ENCODE measurements at regions not wholly inside any gene's neighbourhood (a gene's known extent, or its start where the extent isn't known, plus 50 kb on each side); places are given as distances from the start of the nearest gene placed in this dataset.

GRCh38 chr1:188314557-188315137, 1485.9 kb downstream of the PLA2G4A start:
- DNase-seq (ENCODE audit: low read depth), result no peak

- DNase-seq (ENCODE audit: low read depth), result no peak
Measured at GRCh38 chr1:188317894-188318293, 1489.1 kb downstream of the PLA2G4A start.

GRCh38 chr1:188325211-188325610, 1496.5 kb downstream of the PLA2G4A start:
- no peak for DNase-seq (ENCODE audit: low read depth)

GRCh38 chr1:188343914-188344313, 1515.2 kb downstream of the PLA2G4A start:
- DNase-seq (ENCODE audit: low read depth), result no peak

- DNase-seq (ENCODE audit: low read depth), result no peak
Measured at GRCh38 chr1:188350104-188350503, 1521.4 kb downstream of the PLA2G4A start.

GRCh38 chr1:188355082-188355481, 1526.3 kb downstream of the PLA2G4A start:
- DNase-seq (ENCODE audit: low read depth), result no peak

- DNase-seq (ENCODE audit: low read depth), result no peak
Measured at GRCh38 chr1:188355847-188356246, 1527.1 kb downstream of the PLA2G4A start.

- DNase-seq (ENCODE audit: low read depth), result no peak
Measured at GRCh38 chr1:188359315-188359714, 1530.6 kb downstream of the PLA2G4A start.

- DNase-seq (ENCODE audit: low read depth), result no peak
Measured at GRCh38 chr1:188363943-188364342, 1535.2 kb downstream of the PLA2G4A start.

- no peak for DNase-seq (ENCODE audit: low read depth)
Measured at GRCh38 chr1:188364927-188365449, 1536.2 kb downstream of the PLA2G4A start.

GRCh38 chr1:188365874-188366273, 1537.1 kb downstream of the PLA2G4A start:
- no peak for DNase-seq (ENCODE audit: low read depth)

- DNase-seq (ENCODE audit: low read depth), result no peak
Measured at GRCh38 chr1:188367661-188368060, 1538.9 kb downstream of the PLA2G4A start.

GRCh38 chr1:188371295-188371806, 1542.6 kb downstream of the PLA2G4A start:
- no peak for DNase-seq (ENCODE audit: low read depth)

GRCh38 chr1:188372821-188373220, 1544.1 kb downstream of the PLA2G4A start:
- no peak for DNase-seq (ENCODE audit: low read depth)

- no peak for DNase-seq (ENCODE audit: low read depth)
Measured at GRCh38 chr1:188382851-188383250, 1554.1 kb downstream of the PLA2G4A start.

- no peak for DNase-seq (ENCODE audit: low read depth)
Measured at GRCh38 chr1:188386161-188386560, 1557.4 kb downstream of the PLA2G4A start.

- no peak for DNase-seq (ENCODE audit: low read depth)
Measured at GRCh38 chr1:188386666-188387065, 1557.9 kb downstream of the PLA2G4A start.

- DNase-seq (ENCODE audit: low read depth), result no peak
Measured at GRCh38 chr1:188394677-188395076, 1565.9 kb downstream of the PLA2G4A start.

- DNase-seq (ENCODE audit: low read depth), result no peak
Measured at GRCh38 chr1:188397521-188397920, 1568.8 kb downstream of the PLA2G4A start.

- no peak for DNase-seq (ENCODE audit: low read depth)
Measured at GRCh38 chr1:188402986-188403385, 1574.2 kb downstream of the PLA2G4A start.

GRCh38 chr1:188406636-188407035, 1577.9 kb downstream of the PLA2G4A start:
- no peak for DNase-seq (ENCODE audit: low read depth)

GRCh38 chr1:188420177-188420576, 1591.4 kb downstream of the PLA2G4A start:
- DNase-seq (ENCODE audit: low read depth), result no peak

GRCh38 chr1:188423073-188423472, 1594.3 kb downstream of the PLA2G4A start:
- DNase-seq (ENCODE audit: low read depth), result no peak

- no peak for DNase-seq (ENCODE audit: low read depth)
Measured at GRCh38 chr1:188424176-188424575, 1595.4 kb downstream of the PLA2G4A start.

All from HS-5 (cell line).